ENCODE measurements at regions not wholly inside any gene's neighbourhood (a gene's known extent, or its start where the extent isn't known, plus 50 kb on each side); places are given as distances from the start of the nearest gene placed in this dataset.

DNA sequence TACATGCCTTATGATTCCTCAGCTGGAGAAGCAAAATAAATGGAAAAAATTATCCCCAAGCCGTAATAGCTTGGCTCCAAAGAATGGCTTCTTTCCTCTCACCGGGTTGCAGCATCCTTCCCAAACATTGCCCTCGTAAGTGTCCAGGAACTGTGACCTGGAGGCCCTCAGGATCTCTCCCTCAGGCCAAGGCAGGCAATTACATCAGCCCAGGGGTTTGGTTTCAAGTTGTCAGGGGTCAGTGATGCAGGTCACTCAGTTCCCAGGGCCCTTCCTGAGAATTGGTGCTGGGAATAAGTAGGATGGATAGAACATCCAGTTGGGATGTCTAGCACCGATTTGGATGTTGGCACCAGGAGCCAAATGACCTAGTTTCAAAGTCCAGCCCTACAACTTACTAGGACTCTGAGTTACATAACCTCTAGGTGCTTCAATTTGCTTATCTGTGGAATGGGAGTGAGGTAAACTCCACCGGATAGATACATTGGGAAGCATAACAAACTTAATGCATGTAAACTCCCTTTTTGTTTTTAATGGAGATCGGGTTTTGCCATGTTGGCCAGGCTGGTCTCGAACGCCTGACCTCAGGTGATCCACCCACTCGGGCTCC, 133.5 kb upstream of the DAP start:
- no peaks in the 10 kb centered on the region for H3K4me1 ChIP-seq (ENCODE audit: low read length)
- H3K79me2 ChIP-seq (ENCODE audit: low read length) = no peaks in the 10 kb centered on the region
- no peak for TF ChIP-seq EZH2phosphoT487 (IDR thresholded peaks at IDR 0.05; ENCODE audit: low read depth)
- TF ChIP-seq, protein P1, sequence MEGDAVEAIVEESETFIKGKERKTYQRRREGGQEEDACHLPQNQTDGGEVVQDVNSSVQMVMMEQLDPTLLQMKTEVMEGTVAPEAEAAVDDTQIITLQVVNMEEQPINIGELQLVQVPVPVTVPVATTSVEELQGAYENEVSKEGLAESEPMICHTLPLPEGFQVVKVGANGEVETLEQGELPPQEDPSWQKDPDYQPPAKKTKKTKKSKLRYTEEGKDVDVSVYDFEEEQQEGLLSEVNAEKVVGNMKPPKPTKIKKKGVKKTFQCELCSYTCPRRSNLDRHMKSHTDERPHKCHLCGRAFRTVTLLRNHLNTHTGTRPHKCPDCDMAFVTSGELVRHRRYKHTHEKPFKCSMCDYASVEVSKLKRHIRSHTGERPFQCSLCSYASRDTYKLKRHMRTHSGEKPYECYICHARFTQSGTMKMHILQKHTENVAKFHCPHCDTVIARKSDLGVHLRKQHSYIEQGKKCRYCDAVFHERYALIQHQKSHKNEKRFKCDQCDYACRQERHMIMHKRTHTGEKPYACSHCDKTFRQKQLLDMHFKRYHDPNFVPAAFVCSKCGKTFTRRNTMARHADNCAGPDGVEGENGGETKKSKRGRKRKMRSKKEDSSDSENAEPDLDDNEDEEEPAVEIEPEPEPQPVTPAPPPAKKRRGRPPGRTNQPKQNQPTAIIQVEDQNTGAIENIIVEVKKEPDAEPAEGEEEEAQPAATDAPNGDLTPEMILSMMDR (IDR thresholded peaks at IDR 0.05; ENCODE audit: low read depth, low read length) = no peak
- H3K4me2 ChIP-seq (ENCODE audit: low read length) = no peak overlapping the region
- H3K27ac ChIP-seq (ENCODE audit: low read length) = no peak overlapping the region
- no peaks in the 10 kb centered on the region for H4K20me1 ChIP-seq (ENCODE audit: insufficient read depth, low read length)
- no peaks in the 10 kb centered on the region for H3K9me3 ChIP-seq (ENCODE audit: insufficient read depth, low read length)
- no peaks in the 10 kb centered on the region for H3K27me3 ChIP-seq (ENCODE audit: low read depth, low read length)
- no peak overlapping the region for H3K9ac ChIP-seq (ENCODE audit: low read length)
- H3K36me3 ChIP-seq (replicated peaks; ENCODE audit: low read depth, low read length) = no peaks in the 10 kb centered on the region
- no peak overlapping the region for H3K4me3 ChIP-seq (ENCODE audit: low read length)
- no peak overlapping the region for H2AFZ ChIP-seq (ENCODE audit: low read depth, low read length)

DNA sequence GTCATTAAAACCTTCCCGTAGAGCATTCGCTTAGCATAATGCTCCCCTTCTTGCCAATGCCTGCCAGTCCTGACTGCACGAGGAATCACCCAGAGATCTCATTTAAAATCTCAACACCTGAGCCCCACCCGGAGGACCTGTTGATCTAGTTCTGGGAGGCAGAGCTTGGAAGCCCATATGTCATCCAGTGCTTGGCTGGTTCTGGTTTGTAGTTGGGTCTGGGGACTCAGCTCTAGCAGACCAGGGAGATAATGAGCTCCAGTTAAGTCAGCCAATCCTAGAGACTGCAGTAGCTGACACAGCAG, 131.8 kb upstream of the DAP start:
- no peaks in the 10 kb centered on the region for H3K4me1 ChIP-seq (ENCODE audit: low read length)
- H3K36me3 ChIP-seq (replicated peaks; ENCODE audit: low read depth, low read length) = no peaks in the 10 kb centered on the region
- no peaks in the 10 kb centered on the region for H3K27me3 ChIP-seq (ENCODE audit: low read depth, low read length)
- H4K20me1 ChIP-seq (ENCODE audit: insufficient read depth, low read length) = no peaks in the 10 kb centered on the region
- H3K79me2 ChIP-seq (ENCODE audit: low read length) = no peaks in the 10 kb centered on the region
- H3K9ac ChIP-seq (ENCODE audit: low read length) = no peak overlapping the region
- no peak overlapping the region for H3K4me2 ChIP-seq (ENCODE audit: low read length)
- no peak overlapping the region for H3K4me3 ChIP-seq (ENCODE audit: low read length)
- H2AFZ ChIP-seq (ENCODE audit: low read depth, low read length) = no peak overlapping the region
- no peak overlapping the region for H3K27ac ChIP-seq (ENCODE audit: low read length)
- TF ChIP-seq, protein P1 (IDR thresholded peaks at IDR 0.05; ENCODE audit: low read depth, low read length) = no peak
- no peak for TF ChIP-seq EZH2phosphoT487 (IDR thresholded peaks at IDR 0.05; ENCODE audit: low read depth)
- no peaks in the 10 kb centered on the region for H3K9me3 ChIP-seq (ENCODE audit: insufficient read depth, low read length)

DNA sequence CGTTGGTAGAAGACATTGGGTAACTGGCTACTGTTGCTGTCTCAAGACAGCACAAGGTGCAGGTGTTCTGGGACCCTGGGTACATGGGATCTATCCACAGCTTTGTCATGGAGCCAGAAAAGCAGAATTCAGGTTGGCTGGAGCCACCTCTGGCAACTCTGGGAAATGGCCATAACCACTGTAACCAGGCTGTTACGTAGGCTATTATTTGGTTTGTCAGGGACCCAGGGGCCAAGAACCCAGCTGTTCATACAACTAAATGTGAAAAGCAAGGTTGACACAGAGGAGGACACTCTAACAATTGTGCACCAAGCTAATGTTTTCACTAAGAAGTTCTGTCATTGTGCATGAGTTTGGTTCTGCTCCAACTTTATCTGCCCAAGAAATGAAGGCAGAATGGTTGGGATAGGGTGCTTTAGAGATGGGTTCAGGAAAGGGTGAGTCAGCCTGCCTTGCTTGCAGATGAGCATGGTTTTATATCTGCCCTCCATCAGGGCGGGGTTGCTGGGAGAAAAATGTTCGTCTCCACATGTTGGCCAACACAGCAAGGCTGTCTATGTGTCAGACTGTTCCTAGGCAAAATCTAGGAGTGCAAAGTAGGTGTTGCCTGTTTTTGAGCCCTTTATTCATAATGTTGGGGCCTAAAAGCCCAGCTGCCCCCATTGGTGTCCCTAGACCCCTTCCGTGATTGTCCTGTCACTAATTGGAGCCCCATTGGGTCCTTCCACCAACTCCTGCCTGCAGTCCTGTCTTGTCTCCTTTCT, 131.3 kb upstream of the DAP start:
- Histone ChIP-seq H3K4me1 (ENCODE audit: low read length) (no peaks in the 10 kb centered on the region), H2AFZ (ENCODE audit: low read depth, low read length) (no peak overlapping the region), H3K4me2 (ENCODE audit: low read length) (no peak overlapping the region), H3K27me3 (ENCODE audit: low read depth, low read length) (no peaks in the 10 kb centered on the region), H3K9me3 (ENCODE audit: insufficient read depth, low read length) (no peaks in the 10 kb centered on the region), H3K9ac (ENCODE audit: low read length) (no peak overlapping the region), H3K4me3 (ENCODE audit: low read length) (no peak overlapping the region), H3K27ac (ENCODE audit: low read length) (no peak overlapping the region), H4K20me1 (ENCODE audit: insufficient read depth, low read length) (no peaks in the 10 kb centered on the region), H3K79me2 (ENCODE audit: low read length) (no peaks in the 10 kb centered on the region), H3K36me3 (replicated peaks; ENCODE audit: low read depth, low read length) (no peaks in the 10 kb centered on the region)
- TF ChIP-seq, protein P1 (IDR thresholded peaks at IDR 0.05; ENCODE audit: low read depth, low read length) = no peak
- no peak for TF ChIP-seq EZH2phosphoT487 (IDR thresholded peaks at IDR 0.05; ENCODE audit: low read depth)

DNA sequence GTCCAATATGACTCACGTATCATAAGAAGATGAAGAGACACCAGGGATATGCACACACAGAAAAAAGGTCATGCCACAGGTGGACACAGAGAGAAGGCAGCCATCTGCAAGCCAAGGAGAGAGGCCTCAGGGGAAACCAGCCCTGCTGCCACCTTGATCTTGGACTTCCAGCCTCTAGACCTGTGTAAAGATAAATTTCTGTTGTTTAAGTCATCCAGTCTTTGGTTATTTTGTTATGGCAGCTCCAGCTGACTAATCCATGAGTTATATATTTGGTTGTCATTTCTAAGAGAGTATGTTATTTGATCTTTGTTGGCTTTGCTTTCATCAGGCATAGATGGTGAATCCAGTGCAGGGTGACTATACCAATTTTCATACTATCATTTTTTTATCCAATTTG, 130.2 kb upstream of the DAP start:
- H2AFZ ChIP-seq (ENCODE audit: low read depth, low read length) = no peak overlapping the region
- H3K27ac ChIP-seq (ENCODE audit: low read length) = no peak overlapping the region
- TF ChIP-seq, protein P1 (IDR thresholded peaks at IDR 0.05; ENCODE audit: low read depth, low read length) = no peak
- TF ChIP-seq EZH2phosphoT487 (IDR thresholded peaks at IDR 0.05; ENCODE audit: low read depth) = no peak

More for the DNA sequence above, 130.2 kb upstream of the DAP start:
- Histone ChIP-seq H3K4me1 (ENCODE audit: low read length) (no peaks in the 10 kb centered on the region), H3K9ac (ENCODE audit: low read length) (no peak overlapping the region), H3K9me3 (ENCODE audit: insufficient read depth, low read length) (no peaks in the 10 kb centered on the region), H3K4me3 (ENCODE audit: low read length) (no peak overlapping the region), H3K4me2 (ENCODE audit: low read length) (no peak overlapping the region), H3K36me3 (replicated peaks; ENCODE audit: low read depth, low read length) (no peaks in the 10 kb centered on the region), H3K27me3 (ENCODE audit: low read depth, low read length) (no peaks in the 10 kb centered on the region), H3K79me2 (ENCODE audit: low read length) (no peaks in the 10 kb centered on the region), H4K20me1 (ENCODE audit: insufficient read depth, low read length) (no peaks in the 10 kb centered on the region)

Measured in OCI-LY3 (cell line).